ENCODE measurements at regions not wholly inside any gene's neighbourhood (a gene's known extent, or its start where the extent isn't known, plus 50 kb on each side); places are given as distances from the start of the nearest gene placed in this dataset.

DNA sequence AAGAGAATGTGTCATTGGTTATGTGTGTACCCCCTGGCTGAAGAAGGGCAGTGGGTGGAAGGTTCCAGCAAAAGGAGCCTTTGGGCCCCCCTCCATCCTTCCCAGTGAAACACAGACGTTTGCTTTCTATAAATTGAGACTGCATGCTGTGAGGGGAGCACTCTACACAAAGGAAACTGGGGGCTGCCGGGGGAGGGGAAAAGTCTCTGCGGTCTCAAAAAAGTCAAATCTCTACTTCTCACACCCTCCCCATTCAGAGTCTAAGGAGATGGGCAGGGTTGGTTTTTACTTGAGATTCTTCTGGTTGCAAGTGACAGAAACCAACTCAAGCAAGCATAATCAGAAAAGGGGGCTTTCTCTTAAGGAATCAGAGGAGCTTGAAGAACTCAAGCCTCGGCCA lies 50.1 kb upstream of the TLE3 start:
- no TSS peak for BruUV-seq (replicated peaks)
- WGBS (ENCODE audit: insufficient coverage, low coverage, missing lambda C conversion rate), result 0% methylated on average over 4 of the region's 4 CpGs
- POLR2A ChIA-PET, result no interaction called here
- no peak for FAIRE-seq
- no peaks in the 10 kb centered on the region for H3K9me3 ChIP-seq (replicated peaks; ENCODE audit: control insufficient read depth, insufficient read depth, low read depth, low read length)
- H3K27ac ChIP-seq (ENCODE audit: extremely low read depth, low read depth, low read length), result no peak overlapping the region
- no peaks in the 10 kb centered on the region for H3K36me3 ChIP-seq (ENCODE audit: control insufficient read depth, insufficient read depth, low read length)
- H3K4me3 ChIP-seq, result no peak overlapping the region
- H2AFZ ChIP-seq (ENCODE audit: low read depth, low read length), result no peak overlapping the region
- H3K4me1 ChIP-seq (replicated peaks in 1 of 2; ENCODE audit: control insufficient read depth in 2 of 2, insufficient read depth in 2 of 2, low read length in 2 of 2), result peaks cover 0 to 9% of the 10 kb centered on the region in 2 experiments; a peak in 3 of 5 replicates
- ATAC-seq, result no peak
- no peaks in the 10 kb centered on the region for H3K9me1 ChIP-seq (ENCODE audit: control insufficient read depth, insufficient read depth, low read length)
- no peak for DNase-seq (ENCODE audit: extremely low read depth in 1 of 4, low spot score in 3 of 4)
- no peaks in the 10 kb centered on the region for H4K20me1 ChIP-seq (replicated peaks; ENCODE audit: control insufficient read depth, insufficient read depth, low read length)
- CTCF ChIA-PET (ENCODE audit: low intra/inter-chr PET ratio), result no interaction called here
- TF ChIP-seq ATF7 (IDR thresholded peaks at IDR 0.05), result no peak
- no peak for TF ChIP-seq HCFC1 (IDR thresholded peaks at IDR 0.05; ENCODE audit: low read depth, low read length)
- TF ChIP-seq, protein P1, sequence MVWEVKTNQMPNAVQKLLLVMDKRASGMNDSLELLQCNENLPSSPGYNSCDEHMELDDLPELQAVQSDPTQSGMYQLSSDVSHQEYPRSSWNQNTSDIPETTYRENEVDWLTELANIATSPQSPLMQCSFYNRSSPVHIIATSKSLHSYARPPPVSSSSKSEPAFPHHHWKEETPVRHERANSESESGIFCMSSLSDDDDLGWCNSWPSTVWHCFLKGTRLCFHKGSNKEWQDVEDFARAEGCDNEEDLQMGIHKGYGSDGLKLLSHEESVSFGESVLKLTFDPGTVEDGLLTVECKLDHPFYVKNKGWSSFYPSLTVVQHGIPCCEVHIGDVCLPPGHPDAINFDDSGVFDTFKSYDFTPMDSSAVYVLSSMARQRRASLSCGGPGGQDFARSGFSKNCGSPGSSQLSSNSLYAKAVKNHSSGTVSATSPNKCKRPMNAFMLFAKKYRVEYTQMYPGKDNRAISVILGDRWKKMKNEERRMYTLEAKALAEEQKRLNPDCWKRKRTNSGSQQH (CRISPR knock-in tag; IDR thresholded peaks at IDR 0.05), result no peak
- no peak for TF ChIP-seq ZNF354B (CRISPR knock-in tag; IDR thresholded peaks at IDR 0.05)
- TF ChIP-seq, protein P2, sequence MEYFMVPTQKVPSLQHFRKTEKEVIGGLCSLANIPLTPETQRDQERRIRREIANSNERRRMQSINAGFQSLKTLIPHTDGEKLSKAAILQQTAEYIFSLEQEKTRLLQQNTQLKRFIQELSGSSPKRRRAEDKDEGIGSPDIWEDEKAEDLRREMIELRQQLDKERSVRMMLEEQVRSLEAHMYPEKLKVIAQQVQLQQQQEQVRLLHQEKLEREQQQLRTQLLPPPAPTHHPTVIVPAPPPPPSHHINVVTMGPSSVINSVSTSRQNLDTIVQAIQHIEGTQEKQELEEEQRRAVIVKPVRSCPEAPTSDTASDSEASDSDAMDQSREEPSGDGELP (CRISPR knock-in tag; IDR thresholded peaks at IDR 0.05; ENCODE audit: borderline replicate concordance), result no peak
- TF ChIP-seq, protein P3, sequence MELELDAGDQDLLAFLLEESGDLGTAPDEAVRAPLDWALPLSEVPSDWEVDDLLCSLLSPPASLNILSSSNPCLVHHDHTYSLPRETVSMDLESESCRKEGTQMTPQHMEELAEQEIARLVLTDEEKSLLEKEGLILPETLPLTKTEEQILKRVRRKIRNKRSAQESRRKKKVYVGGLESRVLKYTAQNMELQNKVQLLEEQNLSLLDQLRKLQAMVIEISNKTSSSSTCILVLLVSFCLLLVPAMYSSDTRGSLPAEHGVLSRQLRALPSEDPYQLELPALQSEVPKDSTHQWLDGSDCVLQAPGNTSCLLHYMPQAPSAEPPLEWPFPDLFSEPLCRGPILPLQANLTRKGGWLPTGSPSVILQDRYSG (tag; conservative IDR thresholded peaks at IDR 0.05; ENCODE audit: low read depth), result no peak
- no peak for TF ChIP-seq L3MBTL2 (IDR thresholded peaks at IDR 0.05)
- TF ChIP-seq, protein P4, sequence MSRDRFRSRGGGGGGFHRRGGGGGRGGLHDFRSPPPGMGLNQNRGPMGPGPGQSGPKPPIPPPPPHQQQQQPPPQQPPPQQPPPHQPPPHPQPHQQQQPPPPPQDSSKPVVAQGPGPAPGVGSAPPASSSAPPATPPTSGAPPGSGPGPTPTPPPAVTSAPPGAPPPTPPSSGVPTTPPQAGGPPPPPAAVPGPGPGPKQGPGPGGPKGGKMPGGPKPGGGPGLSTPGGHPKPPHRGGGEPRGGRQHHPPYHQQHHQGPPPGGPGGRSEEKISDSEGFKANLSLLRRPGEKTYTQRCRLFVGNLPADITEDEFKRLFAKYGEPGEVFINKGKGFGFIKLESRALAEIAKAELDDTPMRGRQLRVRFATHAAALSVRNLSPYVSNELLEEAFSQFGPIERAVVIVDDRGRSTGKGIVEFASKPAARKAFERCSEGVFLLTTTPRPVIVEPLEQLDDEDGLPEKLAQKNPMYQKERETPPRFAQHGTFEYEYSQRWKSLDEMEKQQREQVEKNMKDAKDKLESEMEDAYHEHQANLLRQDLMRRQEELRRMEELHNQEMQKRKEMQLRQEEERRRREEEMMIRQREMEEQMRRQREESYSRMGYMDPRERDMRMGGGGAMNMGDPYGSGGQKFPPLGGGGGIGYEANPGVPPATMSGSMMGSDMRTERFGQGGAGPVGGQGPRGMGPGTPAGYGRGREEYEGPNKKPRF (IDR thresholded peaks at IDR 0.05; ENCODE audit: low read depth, low read length), result no peak
- no peak for TF ChIP-seq SMARCA4 (IDR thresholded peaks at IDR 0.05)
- no peak for TF ChIP-seq DMBX1 (CRISPR knock-in tag; IDR thresholded peaks at IDR 0.05; ENCODE audit: borderline replicate concordance)
- no peak overlapping the region for H3K9ac ChIP-seq (ENCODE audit: insufficient read depth in 1 of 2, low read depth in 2 of 2, low read length in 2 of 2)
- no peak overlapping the region for H3K4me2 ChIP-seq (ENCODE audit: insufficient read depth, low read length)
- intact Hi-C loops (cut with micrococcal nuclease) (no loop called here), in situ Hi-C loops (cut with MboI) (no loop called here)
- H3K79me2 ChIP-seq (ENCODE audit: control insufficient read depth, insufficient read depth, low read length), result no peaks in the 10 kb centered on the region
- peaks cover 8 to 32% of the 10 kb centered on the region in 2 experiments; a peak in 4 of 5 replicates for H3K27me3 ChIP-seq (ENCODE audit: control insufficient read depth in 2 of 2, insufficient read depth in 2 of 2, low read length in 2 of 2)
